DOHH2 (cell line): ENCODE measurements at regions not wholly inside any gene's neighbourhood (a gene's known extent, or its start where the extent isn't known, plus 50 kb on each side); places are given as distances from the start of the nearest gene placed in this dataset.

ENCODE experiments used
- H3F3A ChIP-seq: fragments of 200-600 bp; sonication (generic), shearing (Covaris generic); 2 replicates; pipeline ENCODE4 v1.6.0; 2016; ENCODE audit warnings: antibody characterized with exemption, mild to moderate bottlenecking; ENCODE audit not compliant: control insufficient read depth, insufficient read depth
- H3K27ac ChIP-seq: fragments of 200-600 bp; sonication (generic); 2 replicates; pipeline ENCODE4 v1.5.1; 2014; ENCODE audit warnings: low read depth, mild to moderate bottlenecking, low read length, moderate library complexity
- H3K27me3 ChIP-seq: fragments of 200-600 bp; sonication (generic); 2 replicates; pipeline ENCODE4 v1.6.1; 2014; ENCODE audit warnings: mild to moderate bottlenecking, low read length, mixed read lengths; ENCODE audit not compliant: control insufficient read depth
- H3K36me3 ChIP-seq: fragments of 200-600 bp; sonication (generic); 2 replicates; pipeline ENCODE4 v1.6.1; 2014; ENCODE audit warnings: mild to moderate bottlenecking, low read length, moderate library complexity, mixed read lengths; ENCODE audit not compliant: control insufficient read depth
- H3K4me1 ChIP-seq: fragments of 200-600 bp; sonication (generic); 2 replicates; pipeline ENCODE4 v1.6.1; 2014; ENCODE audit warnings: mild to moderate bottlenecking, low read length, mixed read lengths; ENCODE audit not compliant: control insufficient read depth
- H3K4me2 ChIP-seq: fragments of 200-600 bp; sonication (generic); 2 replicates; pipeline ENCODE4 v1.6.0; 2014; ENCODE audit warnings: mild to moderate bottlenecking, low read length, moderate library complexity
- H3K4me3 ChIP-seq: fragments of 200-600 bp; sonication (generic); 2 replicates; pipeline ENCODE4 v1.5.1; 2014; ENCODE audit warnings: mild to moderate bottlenecking, low read length, mixed read lengths
- H3K79me2 ChIP-seq: fragments of 200-600 bp; sonication (generic); 2 replicates; pipeline ENCODE4 v1.6.1; 2014; ENCODE audit warnings: mild to moderate bottlenecking, low read length, mixed read lengths; ENCODE audit not compliant: control insufficient read depth
- H3K9me2 ChIP-seq: fragments of 200-600 bp; sonication (generic); replicated peaks from 2 replicates; pipeline ENCODE4 v1.6.1; 2014; ENCODE audit warnings: mild to moderate bottlenecking, low read length, mixed read lengths; ENCODE audit not compliant: control insufficient read depth
- H3K9me3 ChIP-seq: fragments of 200-600 bp; sonication (generic); 2 replicates; pipeline ENCODE4 v1.6.1; 2014; ENCODE audit warnings: antibody characterized with exemption, low read length, mixed read lengths; ENCODE audit not compliant: control insufficient read depth, insufficient read depth
- H4K20me1 ChIP-seq: fragments of 200-600 bp; sonication (generic); 2 replicates; pipeline ENCODE4 v1.6.0; 2014; ENCODE audit warnings: low read depth, mild to moderate bottlenecking, antibody characterized with exemption, low read length, moderate library complexity; ENCODE audit not compliant: control insufficient read depth, insufficient read depth
- EZH2phosphoT487 ChIP-seq: fragments of 200-600 bp; sonication (generic); IDR thresholded peaks from 2 replicates; pipeline ENCODE4 v1.6.1; 2017; ENCODE audit warnings: borderline replicate concordance, mild to moderate bottlenecking, antibody characterized with exemption, low read length, moderate library complexity, mixed read lengths
- TF ChIP-seq, protein P1 (sequence below): fragments of 200-600 bp; sonication (generic); IDR thresholded peaks from one replicate; pipeline ENCODE4 v1.5.1; 2014; ENCODE audit warnings: antibody characterized with exemption, mild to moderate bottlenecking, low read depth, low read length; ENCODE audit not compliant: poor library complexity, severe bottlenecking

DNA sequence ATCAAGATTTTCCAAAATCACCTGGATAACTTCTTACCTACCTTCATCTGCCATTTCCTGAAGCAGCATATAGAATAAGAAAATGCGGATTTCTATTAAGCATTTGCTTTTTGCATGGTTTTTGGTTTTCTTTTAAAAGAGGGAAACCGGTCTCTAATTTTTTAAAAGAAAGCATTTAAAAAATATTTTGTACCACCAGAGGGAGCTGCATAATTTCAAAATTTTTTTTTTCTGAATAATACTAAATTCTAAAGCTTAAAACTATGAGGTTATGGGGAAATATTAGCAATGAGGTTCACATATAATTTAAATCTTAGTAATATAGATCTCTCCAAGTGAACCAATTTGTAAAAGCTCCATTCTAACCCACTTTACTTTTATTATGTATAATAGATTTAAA, 137.7 kb upstream of the TENT5D start:
- Histone ChIP-seq H3K4me3 (no peak overlapping the region), H3F3A (no peaks in the 10 kb centered on the region), H3K9me2 (no peaks in the 10 kb centered on the region), H3K79me2 (no peaks in the 10 kb centered on the region), H3K4me1 (no peaks in the 10 kb centered on the region), H4K20me1 (no peaks in the 10 kb centered on the region), H3K36me3 (no peaks in the 10 kb centered on the region), H3K27me3 (no peaks in the 10 kb centered on the region), H3K27ac (no peak overlapping the region), H3K4me2 (no peak overlapping the region), H3K9me3 (no peaks in the 10 kb centered on the region)
- TF ChIP-seq, protein P1, sequence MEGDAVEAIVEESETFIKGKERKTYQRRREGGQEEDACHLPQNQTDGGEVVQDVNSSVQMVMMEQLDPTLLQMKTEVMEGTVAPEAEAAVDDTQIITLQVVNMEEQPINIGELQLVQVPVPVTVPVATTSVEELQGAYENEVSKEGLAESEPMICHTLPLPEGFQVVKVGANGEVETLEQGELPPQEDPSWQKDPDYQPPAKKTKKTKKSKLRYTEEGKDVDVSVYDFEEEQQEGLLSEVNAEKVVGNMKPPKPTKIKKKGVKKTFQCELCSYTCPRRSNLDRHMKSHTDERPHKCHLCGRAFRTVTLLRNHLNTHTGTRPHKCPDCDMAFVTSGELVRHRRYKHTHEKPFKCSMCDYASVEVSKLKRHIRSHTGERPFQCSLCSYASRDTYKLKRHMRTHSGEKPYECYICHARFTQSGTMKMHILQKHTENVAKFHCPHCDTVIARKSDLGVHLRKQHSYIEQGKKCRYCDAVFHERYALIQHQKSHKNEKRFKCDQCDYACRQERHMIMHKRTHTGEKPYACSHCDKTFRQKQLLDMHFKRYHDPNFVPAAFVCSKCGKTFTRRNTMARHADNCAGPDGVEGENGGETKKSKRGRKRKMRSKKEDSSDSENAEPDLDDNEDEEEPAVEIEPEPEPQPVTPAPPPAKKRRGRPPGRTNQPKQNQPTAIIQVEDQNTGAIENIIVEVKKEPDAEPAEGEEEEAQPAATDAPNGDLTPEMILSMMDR: no peak
- TF ChIP-seq EZH2phosphoT487: no peak

DNA sequence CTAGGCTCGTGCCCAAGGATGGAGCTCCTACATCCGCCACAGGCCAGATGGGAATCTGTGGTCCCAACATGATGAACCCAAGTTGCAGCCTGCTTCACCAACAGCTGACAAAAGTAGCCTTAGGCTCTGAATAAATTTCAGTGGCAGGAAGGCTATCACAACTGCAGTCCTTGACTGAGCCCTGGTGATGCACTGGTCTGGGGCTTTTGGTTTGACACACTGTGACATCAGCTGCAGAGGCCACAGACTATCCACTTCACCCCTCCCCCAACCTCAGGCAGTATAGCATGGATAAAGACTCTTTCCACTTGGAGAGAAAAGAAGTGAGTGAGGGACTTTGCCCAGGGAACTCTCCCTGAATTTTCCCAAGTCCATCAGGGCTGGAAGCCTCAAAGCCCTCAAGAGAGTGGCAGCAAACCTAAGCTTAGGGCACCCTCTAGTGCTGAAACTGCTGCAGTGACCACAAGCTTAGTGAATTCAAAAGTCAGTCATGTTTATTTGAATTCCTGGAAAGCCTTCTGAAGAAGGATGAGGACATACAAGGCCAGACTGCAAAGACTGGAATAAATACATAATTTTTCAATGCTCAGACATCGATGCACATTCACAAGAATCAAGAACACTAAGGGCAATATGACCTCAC, 135.0 kb upstream of the TENT5D start:
- Histone ChIP-seq H3K9me3 (no peaks in the 10 kb centered on the region), H3K4me1 (no peaks in the 10 kb centered on the region), H3K36me3 (no peaks in the 10 kb centered on the region), H3K4me3 (no peak overlapping the region), H3K79me2 (no peaks in the 10 kb centered on the region), H3K9me2 (no peaks in the 10 kb centered on the region), H4K20me1 (no peaks in the 10 kb centered on the region), H3K4me2 (no peak overlapping the region), H3F3A (no peaks in the 10 kb centered on the region), H3K27ac (no peak overlapping the region), H3K27me3 (no peaks in the 10 kb centered on the region)
- TF ChIP-seq, protein P1: peak; percentile 61
- no peak for TF ChIP-seq EZH2phosphoT487

DNA sequence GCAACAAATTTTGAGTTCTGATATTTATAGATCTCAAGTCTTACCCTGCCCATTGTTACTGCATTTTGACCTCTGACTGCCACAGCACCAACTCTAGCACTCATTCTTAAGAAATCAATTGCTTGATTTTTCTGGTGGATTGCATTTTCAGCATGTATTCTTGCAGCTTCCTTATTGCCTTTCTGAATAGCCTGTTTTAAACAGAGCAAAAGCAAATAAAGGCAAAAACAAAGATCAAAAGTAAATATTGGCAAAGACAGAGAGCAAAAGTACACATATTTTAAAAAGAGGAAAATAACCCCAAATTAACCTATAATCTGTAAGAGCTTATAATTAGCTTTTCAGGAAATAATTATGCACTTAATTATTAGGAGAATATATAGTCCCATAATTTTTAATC, 129.4 kb upstream of the TENT5D start:
- Histone ChIP-seq H3K79me2 (no peaks in the 10 kb centered on the region), H3K36me3 (no peaks in the 10 kb centered on the region), H3K27me3 (no peaks in the 10 kb centered on the region), H3K4me3 (no peak overlapping the region), H3K9me2 (no peaks in the 10 kb centered on the region), H3F3A (no peaks in the 10 kb centered on the region), H4K20me1 (no peaks in the 10 kb centered on the region), H3K4me1 (no peaks in the 10 kb centered on the region), H3K9me3 (no peaks in the 10 kb centered on the region), H3K4me2 (no peak overlapping the region), H3K27ac (no peak overlapping the region)
- TF ChIP-seq, protein P1: no peak
- TF ChIP-seq EZH2phosphoT487: no peak
